ENCODE measurements at regions not wholly inside any gene's neighbourhood (a gene's known extent, or its start where the extent isn't known, plus 50 kb on each side); places are given as distances from the start of the nearest gene placed in this dataset.
"Not testable (repeated sequence)": the region's sequence is repeated elsewhere in the genome, so short reads cannot be mapped to it uniquely, and the experiment has no call there.

- TF ChIP-seq, protein P1, sequence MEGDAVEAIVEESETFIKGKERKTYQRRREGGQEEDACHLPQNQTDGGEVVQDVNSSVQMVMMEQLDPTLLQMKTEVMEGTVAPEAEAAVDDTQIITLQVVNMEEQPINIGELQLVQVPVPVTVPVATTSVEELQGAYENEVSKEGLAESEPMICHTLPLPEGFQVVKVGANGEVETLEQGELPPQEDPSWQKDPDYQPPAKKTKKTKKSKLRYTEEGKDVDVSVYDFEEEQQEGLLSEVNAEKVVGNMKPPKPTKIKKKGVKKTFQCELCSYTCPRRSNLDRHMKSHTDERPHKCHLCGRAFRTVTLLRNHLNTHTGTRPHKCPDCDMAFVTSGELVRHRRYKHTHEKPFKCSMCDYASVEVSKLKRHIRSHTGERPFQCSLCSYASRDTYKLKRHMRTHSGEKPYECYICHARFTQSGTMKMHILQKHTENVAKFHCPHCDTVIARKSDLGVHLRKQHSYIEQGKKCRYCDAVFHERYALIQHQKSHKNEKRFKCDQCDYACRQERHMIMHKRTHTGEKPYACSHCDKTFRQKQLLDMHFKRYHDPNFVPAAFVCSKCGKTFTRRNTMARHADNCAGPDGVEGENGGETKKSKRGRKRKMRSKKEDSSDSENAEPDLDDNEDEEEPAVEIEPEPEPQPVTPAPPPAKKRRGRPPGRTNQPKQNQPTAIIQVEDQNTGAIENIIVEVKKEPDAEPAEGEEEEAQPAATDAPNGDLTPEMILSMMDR (IDR thresholded peaks at IDR 0.05), result not testable (repeated sequence)
- TF ChIP-seq GRHL2 (CRISPR knock-in tag; IDR thresholded peaks at IDR 0.05; ENCODE audit: insufficient replicate concordance, severe bottlenecking); SMAD3 (CRISPR knock-in tag; IDR thresholded peaks at IDR 0.05; ENCODE audit: borderline replicate concordance); ZNF416 (CRISPR knock-in tag; IDR thresholded peaks at IDR 0.05); SMAD4 (CRISPR knock-in tag; IDR thresholded peaks at IDR 0.05); E2F5 (CRISPR knock-in tag; IDR thresholded peaks at IDR 0.05); ZNF121 (CRISPR knock-in tag; IDR thresholded peaks at IDR 0.05); SP1 (CRISPR knock-in tag; conservative IDR thresholded peaks at IDR 0.05): not testable (repeated sequence)
Measured at GRCh38 chrX:1888305-1888704, 273.4 kb downstream of the ASMT start.
